Fibroblast of lung (primary cell): ENCODE measurements at regions not wholly inside any gene's neighbourhood (a gene's known extent, or its start where the extent isn't known, plus 50 kb on each side); places are given as distances from the start of the nearest gene placed in this dataset.

ENCODE experiments used
- CTCF ChIP-seq, 2 donors: IDR thresholded peaks in 1 of 2; conservative IDR thresholded peaks in 1 of 2; 1 replicate in 1 of 2; 2 replicates in 1 of 2; pipeline ENCODE4 v1.5.1; 2011 to 2012; ENCODE audit warnings: low read length in 2 of 2, control low read depth in 1 of 2, inconsistent platforms in 1 of 2, low read depth in 1 of 2, mild to moderate bottlenecking in 1 of 2
- EZH2 ChIP-seq: IDR thresholded peaks from 2 replicates; pipeline ENCODE4 v1.5.1; 2012; ENCODE audit warnings: low read length, control low read depth, mild to moderate bottlenecking; ENCODE audit errors: missing control alignments

- TF ChIP-seq CTCF (conservative IDR thresholded peaks at IDR 0.05 in 1 of 2, IDR thresholded peaks at IDR 0.05 in 1 of 2; ENCODE audit: low read depth in 1 of 2, low read length in 2 of 2) (no peak), EZH2 (no peak)
Measured at GRCh38 chr20:60402189-60403058, 444.2 kb downstream of the CDH26 start.
